NCI-H2196 treated with DMSO at 0.1 percent for 48 hours (cell line): ENCODE measurements at regions not wholly inside any gene's neighbourhood (a gene's known extent, or its start where the extent isn't known, plus 50 kb on each side); places are given as distances from the start of the nearest gene placed in this dataset.

Source experiments
- DNase-seq: peaks from one replicate; lab custom pipeline; 2025; ENCODE audit not compliant: unreplicated experiment; lab: John Stamatoyannopoulos, UW

DNA sequence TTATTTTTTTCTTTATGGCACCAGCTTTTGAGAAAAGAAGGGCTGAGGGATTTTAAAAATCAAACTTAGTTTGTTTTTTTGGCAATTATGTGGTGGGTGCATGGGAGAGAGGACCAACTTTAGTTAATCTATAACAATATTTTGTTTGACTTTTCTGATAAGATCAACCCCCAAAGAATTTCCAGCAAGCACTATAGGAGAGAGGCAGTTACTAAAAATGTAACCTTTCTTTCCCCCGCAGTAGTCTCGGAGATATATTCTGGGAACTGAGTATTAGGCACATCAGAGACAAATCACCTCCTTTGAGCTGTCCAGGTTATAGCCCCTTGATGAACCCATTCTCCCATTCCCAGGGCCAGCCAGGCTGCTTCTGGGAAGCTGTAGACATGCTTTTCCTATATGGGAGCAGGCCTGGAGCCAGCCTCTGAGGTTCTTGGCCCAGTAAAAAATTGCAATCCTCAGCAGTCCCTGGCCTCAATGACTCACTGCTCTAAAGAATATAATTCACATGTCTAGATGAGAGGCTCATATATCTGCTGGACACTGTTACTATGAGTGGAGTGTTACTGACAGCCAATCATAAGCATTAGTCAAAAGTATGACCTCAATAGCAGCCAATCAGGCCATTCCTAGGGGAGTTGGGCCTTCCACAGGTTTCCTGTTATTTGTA is 138.3 kb upstream of the AGBL1 start:
- DNase-seq, result no peak

GRCh38 chr15:85942632-85943031 is 137.0 kb upstream of the AGBL1 start:
- no peak for DNase-seq

- no peak for DNase-seq
Measured at GRCh38 chr15:85943151-85943550, 136.5 kb upstream of the AGBL1 start.

DNA sequence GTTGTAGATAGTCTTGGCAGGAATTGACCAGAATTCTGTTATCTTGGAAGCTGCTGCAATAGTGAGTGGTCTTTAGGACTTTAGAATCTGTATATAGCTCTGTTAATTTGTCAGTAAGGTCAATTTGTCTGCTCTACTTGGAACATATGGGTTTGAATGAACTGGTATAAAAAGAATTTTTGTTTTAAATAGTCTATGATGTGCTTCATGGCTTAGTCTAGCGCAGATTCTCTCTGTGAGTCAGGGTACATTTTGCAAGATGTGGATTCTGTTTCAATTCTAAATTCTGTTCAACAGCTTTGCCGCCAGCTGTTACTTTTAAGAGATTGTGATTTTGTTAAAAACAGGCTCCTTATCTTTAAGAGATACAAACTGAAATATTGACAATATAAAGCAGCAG is 135.9 kb upstream of the AGBL1 start:
- no peak for DNase-seq

GRCh38 chr15:85947021-85947420 is 132.7 kb upstream of the AGBL1 start:
- DNase-seq, result no peak

GRCh38 chr15:85947936-85948335 is 131.7 kb upstream of the AGBL1 start:
- DNase-seq, result no peak

DNA sequence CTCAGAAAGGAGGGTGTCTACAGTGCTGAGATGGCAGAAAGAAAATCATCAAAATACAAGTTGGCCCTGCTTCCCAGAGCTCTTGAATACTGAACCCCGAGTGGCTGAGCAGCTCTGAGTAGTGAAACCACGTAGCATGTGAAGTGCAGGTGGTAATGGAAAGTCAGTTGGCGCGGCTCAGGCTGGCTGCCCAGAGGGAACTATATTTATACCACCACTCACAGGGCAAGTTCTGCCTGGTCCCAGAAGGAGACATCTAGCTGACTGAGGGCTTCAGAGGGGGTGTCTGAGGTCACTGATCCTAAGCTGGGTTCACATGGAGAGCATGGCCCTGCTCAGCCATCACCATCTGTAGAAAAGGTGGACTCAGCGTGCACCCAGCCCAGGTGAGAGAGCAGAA is 129.6 kb upstream of the AGBL1 start:
- no peak for DNase-seq

GRCh38 chr15:85954586-85954985 is 125.1 kb upstream of the AGBL1 start:
- DNase-seq, result no peak

DNA sequence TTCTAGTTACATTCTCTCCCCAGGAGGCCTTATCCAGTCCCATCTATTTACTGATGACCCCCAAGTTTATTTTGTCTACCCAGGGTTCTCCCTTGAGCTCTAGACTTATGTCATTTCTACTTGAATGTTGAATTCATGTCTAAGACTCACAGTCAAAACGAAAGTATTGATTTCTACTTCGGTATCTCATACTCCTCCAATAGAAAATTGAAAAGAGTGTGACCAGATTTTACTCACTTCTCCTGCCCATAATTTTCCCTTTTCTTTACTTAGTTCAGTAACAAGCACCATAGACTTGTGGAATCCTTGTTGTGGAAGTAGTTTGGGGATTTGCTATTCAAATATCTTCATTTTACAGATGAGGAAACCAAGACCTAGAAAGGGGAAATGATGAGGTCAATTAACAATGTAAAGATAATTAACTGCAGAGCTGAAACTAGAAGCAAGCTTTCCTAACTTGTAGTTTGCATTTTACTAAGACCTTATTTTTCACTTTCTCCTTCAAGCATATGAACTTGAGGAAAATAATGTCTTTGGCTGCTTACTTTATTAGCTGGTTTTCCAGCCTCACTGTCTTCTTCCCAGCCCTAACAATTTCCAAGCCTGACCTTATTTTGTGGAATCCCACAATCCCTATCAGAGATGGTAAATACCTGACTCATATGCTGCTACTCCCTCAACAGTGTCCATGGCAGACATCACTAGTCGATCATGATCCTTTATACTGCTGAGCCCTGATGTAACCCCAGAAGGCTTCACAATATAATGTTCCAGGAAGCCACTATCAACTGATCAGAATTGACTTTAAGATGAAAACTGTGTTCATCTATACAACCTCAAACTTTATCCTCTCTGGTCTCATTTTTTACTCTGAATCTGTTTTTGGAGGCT is 123.9 kb upstream of the AGBL1 start:
- no peak for DNase-seq

GRCh38 chr15:85956532-85957275 is 123.0 kb upstream of the AGBL1 start:
- DNase-seq, result no peak

GRCh38 chr15:85959611-85960010 is 120.1 kb upstream of the AGBL1 start:
- no peak for DNase-seq

DNA sequence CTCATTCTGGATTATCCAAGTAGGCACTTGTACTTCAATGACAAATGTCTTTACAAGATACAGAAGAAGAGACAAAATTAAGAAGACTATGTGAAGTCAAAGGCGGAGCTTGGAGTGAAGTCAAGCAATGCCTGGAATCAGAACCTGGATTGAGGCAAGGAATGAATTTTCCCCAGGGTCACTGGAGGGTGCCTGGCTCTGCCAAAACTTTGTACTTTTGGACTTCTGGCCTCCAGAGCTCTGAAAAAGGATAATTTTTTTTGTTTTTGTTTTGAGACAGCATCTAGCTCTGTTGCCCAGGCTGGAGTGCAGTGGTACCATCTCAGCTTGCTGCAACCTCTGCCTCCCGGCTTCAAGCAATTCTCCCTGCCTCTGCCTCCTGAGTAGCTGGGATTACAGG is 119.3 kb upstream of the AGBL1 start:
- DNase-seq, result no peak

GRCh38 chr15:85961821-85962220 is 117.8 kb upstream of the AGBL1 start:
- DNase-seq, result no peak

- DNase-seq, result no peak
Measured at GRCh38 chr15:85963262-85963760, 116.4 kb upstream of the AGBL1 start.

GRCh38 chr15:85964471-85964870 is 115.2 kb upstream of the AGBL1 start:
- no peak for DNase-seq

DNA sequence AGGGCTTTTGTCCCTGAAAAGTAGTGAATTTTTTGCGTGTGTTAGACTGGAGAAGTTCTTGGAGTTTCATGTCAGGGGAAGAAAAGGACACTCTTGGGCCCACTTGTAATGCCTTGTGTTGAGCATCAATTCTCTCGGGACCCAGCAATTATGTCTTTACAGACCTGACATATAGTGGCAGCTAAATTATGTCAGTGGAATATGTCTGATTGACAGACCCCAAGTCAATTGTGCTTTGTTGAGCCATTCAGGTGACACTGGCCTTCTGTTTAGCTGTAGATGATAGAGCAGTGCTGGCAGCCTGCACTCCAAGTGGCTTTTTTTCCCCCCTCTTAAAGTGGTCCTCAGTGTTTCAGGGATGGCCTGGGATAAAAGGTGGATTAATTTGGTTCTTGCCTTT is 112.1 kb upstream of the AGBL1 start:
- no peak for DNase-seq

DNA sequence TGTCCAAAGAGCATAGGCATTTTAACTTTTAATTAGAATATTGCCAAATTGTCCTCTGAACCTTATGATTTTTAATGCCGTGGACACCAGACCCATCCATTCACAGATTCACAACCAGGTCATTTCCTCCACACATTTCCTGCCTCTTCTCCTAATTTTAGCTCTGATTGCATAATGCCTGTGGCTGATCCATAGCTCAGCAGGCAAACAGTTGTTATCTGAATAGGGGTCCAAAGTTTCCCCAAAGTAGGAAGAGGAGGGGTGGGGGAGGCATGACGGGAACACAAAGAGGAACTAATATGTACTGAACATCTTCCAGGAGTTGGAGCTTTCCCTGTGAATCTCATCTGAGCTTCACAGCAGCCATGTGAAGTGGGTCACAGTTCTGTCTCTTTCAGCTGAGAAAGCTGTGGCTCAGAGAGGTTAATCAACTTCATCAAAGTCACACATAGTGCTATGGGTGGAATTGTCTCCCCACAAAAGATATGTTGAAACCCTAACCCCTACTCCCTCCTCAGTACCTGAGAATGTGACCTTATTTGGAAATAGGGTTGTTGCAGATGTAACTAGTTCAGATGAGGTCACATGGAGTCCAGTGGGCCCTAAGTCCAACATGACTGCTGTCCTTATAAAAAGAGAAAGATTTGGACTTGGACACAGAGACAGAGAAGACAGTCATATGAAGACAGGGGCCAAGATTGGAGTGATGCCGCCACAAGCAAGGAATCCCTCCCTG is 106.7 kb upstream of the AGBL1 start:
- DNase-seq, result no peak

DNA sequence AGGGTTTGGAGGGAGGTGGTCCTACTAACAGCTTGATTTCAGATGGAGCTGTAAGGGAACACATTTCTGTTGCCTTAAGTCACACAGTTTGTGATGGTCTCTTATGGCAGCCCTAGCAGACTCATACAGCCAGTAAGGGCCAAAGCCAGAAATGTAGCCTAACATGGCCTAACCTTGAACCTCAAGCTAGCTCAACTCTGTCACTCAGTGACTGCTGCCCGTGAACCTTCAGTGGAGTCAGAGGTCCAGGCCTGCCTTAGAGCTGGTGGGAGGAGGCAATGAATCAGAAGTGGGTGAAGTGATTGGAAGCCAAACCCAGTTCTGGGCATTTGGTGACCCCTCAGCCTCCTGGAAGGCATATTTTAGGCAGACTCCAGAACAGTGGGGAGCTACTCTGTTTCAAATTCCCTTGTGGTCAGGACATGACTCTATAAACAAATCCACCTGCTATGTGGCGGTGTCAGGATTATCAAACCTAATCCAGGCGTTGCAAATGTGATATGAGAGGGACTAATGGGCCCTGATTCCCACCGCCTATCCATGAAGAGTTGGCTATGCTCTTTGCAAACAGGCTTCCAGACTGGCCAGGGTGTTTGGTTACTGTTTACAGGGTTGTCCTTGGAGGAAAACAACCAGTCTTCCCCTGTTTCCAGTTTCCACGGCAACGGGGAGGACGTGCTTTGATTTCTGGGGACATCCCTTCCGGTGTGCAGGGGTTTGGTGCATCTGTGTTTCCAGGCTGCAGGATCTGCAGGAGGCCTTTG is 105.9 kb upstream of the AGBL1 start:
- no peak for DNase-seq

DNA sequence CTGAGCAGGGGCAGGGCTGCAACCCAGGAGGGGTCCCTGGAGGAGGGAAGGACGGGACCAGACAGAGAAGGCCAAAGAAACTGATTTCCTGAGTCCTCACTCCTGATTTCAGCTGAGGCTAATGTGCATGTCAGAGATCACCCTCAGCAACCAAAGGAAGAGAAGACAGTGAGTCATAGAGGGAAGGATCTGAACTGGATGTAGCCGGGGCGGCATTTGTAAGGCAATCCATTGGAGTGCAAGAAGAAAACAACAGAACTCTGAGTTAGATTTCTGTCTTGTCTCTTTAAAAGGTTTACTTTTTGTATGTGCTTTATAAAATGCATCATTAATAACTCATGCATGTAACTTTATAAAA is 105.3 kb upstream of the AGBL1 start:
- no peak for DNase-seq

DNA sequence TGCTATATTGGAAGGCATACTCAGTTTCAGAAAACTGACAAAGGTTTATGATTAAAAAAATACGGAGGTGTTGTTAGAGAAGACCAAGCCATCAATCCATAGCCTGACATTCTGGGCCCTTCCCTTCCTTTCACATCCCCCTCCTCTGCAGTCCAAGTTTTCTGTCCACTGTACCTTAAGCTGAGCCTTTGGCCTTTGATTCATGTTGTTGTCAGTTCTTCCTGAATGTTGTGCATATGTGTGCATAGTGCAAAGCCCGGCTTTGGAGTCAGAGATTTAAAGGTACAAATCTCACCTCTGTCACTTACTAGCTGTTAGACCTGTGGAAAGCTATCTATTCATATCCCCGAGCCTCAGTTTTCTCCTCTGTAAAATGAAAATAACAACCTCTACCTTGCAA is 104.9 kb upstream of the AGBL1 start:
- no peak for DNase-seq
